Epithelial cell of esophagus (primary cell): ENCODE measurements at regions not wholly inside any gene's neighbourhood (a gene's known extent, or its start where the extent isn't known, plus 50 kb on each side); places are given as distances from the start of the nearest gene placed in this dataset.

Experiments used
- DNase-seq: peaks from one replicate; pipeline ENCODE4 v3.0.0; 2010; ENCODE audit warnings: low read depth
- H3K4me3 ChIP-seq: 2 replicates; pipeline ENCODE4 v1.5.1; 2011; ENCODE audit warnings: mild to moderate bottlenecking, low read length, control low read depth
- TF ChIP-seq, protein P1 (sequence below): IDR thresholded peaks from 2 replicates; pipeline ENCODE4 v1.5.1; 2011; ENCODE audit warnings: low read depth, mild to moderate bottlenecking, low read length, control low read depth, inconsistent platforms; ENCODE audit not compliant: insufficient read depth; ENCODE audit errors: missing control alignments

DNA sequence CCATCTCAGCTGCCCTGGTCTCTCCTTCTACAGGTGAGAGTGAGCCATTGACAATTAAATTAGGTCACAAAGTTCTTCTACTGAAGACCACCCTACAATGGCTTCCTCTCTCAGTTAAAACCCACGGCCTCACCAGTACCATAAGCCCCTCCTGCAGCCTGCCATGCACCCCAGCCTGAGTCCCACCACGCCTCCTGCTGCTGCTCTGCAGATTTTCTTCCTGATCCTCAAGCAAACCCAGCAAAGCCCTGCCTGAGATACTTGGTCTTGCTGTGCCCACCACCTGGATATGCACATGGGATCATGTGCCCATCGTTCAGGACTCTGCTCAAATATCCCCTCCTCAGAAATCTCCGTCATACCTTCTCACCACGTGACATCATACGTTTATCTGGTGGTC lies 696.6 kb downstream of the RNF144A start:
- DNase-seq, result no peak
- TF ChIP-seq, protein P1, sequence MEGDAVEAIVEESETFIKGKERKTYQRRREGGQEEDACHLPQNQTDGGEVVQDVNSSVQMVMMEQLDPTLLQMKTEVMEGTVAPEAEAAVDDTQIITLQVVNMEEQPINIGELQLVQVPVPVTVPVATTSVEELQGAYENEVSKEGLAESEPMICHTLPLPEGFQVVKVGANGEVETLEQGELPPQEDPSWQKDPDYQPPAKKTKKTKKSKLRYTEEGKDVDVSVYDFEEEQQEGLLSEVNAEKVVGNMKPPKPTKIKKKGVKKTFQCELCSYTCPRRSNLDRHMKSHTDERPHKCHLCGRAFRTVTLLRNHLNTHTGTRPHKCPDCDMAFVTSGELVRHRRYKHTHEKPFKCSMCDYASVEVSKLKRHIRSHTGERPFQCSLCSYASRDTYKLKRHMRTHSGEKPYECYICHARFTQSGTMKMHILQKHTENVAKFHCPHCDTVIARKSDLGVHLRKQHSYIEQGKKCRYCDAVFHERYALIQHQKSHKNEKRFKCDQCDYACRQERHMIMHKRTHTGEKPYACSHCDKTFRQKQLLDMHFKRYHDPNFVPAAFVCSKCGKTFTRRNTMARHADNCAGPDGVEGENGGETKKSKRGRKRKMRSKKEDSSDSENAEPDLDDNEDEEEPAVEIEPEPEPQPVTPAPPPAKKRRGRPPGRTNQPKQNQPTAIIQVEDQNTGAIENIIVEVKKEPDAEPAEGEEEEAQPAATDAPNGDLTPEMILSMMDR, result no peak

DNA sequence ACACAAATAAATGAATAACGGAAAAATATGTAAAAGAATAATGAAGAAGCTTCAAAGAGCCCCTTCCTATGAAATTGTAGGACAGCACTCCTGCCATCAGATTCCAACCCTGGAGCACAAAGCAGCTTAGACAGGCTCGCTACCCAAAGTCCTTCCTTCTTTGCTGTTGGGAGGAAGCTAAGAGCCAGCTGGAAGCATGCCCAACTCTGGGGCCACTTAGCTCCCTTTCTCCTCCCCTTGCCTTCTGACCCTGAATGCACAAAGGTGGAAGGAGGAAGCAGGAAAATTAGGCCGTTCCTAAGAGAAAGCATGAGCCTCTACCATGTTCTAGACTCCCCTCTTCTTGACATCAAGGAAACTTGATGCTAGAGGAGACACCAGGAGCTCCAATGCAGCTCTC lies 700.8 kb downstream of the RNF144A start:
- DNase-seq, result no peak
- TF ChIP-seq, protein P1, result no peak

More for the DNA sequence above, 696.6 kb downstream of the RNF144A start:
- no peak overlapping the region for H3K4me3 ChIP-seq

DNA sequence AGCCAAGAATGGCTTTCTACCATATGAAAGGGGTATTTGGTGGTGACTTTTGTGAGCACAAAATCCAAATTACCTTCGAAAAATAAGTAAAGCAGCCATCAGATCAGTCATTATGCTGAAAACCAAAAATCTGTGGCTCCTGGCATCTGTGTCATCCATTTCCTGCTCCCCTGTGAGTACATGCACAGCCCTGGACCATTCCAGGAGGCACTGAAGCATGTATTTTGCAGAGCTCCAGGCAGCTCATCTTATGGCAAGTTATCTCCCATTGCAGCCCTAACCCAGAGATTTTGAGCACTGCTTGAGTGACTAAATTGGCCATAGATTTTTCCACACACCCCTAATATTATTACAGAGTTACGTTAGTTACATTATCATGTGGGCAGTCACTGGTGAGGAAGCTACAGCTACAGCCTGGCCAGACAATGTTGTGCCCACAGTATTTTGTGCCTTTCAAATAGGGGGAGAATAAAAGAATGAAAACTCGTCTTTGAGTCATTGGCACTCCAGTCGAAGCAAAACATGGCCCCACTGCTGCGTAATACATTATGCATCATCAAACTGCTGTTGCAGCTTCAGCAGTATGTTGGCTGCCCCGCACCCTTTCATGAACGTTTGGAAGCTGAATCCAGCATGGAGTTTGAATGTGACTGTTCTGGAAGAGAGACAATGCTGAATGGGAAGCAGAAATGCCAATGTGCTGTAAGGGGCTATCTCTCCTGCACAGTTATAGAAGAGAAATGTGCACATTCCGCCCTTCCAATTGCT lies 702.2 kb downstream of the RNF144A start:
- TF ChIP-seq, protein P1, result no peak
- DNase-seq, result no peak

More for the DNA sequence above, 700.8 kb downstream of the RNF144A start:
- no peak overlapping the region for H3K4me3 ChIP-seq

DNA sequence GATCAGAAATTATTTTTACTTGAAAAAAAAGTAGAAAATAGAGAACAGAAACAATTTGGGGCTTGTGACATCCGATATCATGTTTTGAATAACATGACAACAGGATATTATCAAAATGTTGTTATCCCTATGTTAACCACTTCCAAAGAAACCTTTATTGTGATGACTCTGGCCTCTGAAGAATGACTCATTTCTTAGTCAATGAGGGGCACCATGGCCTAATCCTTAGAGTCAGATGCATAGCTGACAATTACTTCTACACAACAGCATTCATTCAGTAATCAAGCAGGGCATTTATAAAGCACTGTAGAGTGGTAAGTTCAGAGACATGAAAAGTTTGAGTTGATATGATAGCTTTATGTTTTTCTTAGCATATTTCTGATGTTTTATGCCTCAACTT lies 703.0 kb downstream of the RNF144A start:
- TF ChIP-seq, protein P1, result no peak
- no peak for DNase-seq
- no peak overlapping the region for H3K4me3 ChIP-seq

More for the DNA sequence above, 702.2 kb downstream of the RNF144A start:
- H3K4me3 ChIP-seq, result no peak overlapping the region

DNA sequence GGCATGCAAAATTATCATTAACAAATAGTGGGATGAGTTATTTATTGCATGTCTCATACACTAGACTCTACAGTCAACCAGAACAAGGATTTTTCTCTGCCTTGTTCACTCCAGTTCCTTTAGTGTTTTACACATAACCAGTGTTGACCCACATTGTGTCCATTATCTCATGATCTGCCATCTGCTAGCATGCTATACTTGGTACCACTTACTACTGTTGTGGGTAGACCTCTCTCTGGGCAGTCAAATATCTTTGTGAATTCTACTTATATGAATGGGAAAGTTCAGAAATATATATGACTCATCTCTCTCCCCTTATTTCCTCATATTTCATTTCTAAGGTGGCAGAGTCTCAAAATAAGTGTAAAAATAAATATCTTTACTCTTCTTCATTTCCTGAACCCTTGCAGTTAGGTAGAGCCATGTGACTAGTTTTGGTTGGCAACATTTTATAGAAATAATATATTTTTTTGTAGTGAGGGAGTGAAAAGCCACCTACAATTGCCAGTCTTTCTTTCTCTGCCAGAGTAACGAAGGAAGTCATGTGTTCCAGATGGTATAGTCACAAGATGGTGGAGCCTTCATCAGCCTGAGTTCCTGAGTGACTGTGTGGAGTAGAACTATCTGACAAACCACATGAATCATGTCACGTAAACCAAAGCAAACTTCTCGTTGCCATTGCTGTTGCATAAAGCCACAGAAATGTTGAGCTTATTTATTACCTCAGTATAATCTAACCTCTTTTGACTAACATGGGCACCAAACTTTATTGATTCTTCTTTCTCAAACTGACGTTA lies 704.0 kb downstream of the RNF144A start:
- TF ChIP-seq, protein P1, result no peak
- DNase-seq, result no peak
- no peak overlapping the region for H3K4me3 ChIP-seq

DNA sequence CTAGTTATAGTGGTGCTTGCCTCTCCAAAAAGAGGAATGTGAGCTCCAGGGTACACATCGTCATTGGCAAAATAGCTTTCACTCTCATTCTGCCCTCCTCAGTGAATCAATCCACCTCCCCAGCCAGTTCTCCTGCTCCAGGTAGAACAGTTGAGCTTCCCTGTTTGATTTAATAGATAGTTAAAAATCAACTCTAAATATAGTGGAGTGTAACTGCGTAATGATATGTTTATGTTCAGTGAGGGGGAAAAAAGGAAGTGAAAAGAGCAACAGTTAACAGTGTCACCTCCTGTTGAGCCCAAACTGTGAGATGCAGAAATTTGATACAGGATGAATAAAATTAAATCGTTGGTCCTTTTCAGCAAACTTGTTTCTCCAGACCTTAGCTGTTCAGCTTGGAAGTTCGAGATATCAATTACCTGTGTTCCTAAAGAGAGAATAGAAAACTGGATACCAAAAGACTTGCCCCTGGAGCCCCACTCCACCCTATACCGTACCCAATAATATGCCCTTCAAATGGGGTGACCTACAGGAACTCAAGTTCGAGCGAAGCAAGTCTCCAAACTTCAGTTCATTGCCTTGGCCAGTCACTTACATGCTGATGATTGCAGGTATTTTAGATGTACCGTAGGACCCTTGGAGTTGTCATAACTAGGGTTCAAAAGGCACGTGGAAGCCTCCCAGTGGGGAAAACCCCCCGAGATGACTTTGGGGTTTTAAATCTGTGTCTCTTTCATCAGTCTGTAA lies 708.4 kb downstream of the RNF144A start:
- TF ChIP-seq, protein P1, result no peak
- H3K4me3 ChIP-seq, result no peak overlapping the region
- no peak for DNase-seq
